ENCODE measurements at regions not wholly inside any gene's neighbourhood (a gene's known extent, or its start where the extent isn't known, plus 50 kb on each side); places are given as distances from the start of the nearest gene placed in this dataset.
A peak's percentile ranks its signal among the peaks of the same experiment; 100 is the strongest.
"Not testable (repeated sequence)": the region's sequence is repeated elsewhere in the genome, so short reads cannot be mapped to it uniquely, and the experiment has no call there.

DNA sequence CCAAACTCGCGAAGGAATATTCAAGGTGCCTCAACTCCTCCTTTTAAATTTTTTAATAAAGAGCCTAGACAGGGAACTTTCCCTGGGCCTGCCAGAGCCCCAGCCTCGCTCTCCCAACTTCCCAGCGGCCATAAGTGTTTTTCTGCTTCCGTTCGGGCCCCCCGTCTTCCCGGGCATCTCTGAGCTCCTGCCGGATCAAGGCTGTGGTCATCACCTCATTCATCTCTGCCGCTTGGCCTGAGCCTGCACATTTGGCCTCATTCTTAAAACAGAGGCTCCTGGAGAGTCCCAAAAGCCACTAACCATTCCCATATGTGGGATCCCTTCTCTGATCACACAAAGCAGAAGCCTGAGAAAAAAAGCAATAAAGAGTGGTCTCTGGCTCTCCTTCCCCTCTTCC lies 969.1 kb upstream of the DEFB115 start:
- intact Hi-C loops (cut with micrococcal nuclease) = no loop called here
- no peak overlapping the region for H3K4me3 ChIP-seq
- no peaks in the 10 kb centered on the region for H3K9me3 ChIP-seq (replicated peaks)
- peaks cover 30% of the 10 kb centered on the region for H3K27me3 ChIP-seq (ENCODE audit: low read depth)
- H3K4me1 ChIP-seq = peaks cover 13% of the 10 kb centered on the region
- no peak overlapping the region for H3K27ac ChIP-seq (replicated peaks)
- no peak for DNase-seq
- H3K36me3 ChIP-seq = no peaks in the 10 kb centered on the region
- TF ChIP-seq, protein P1, sequence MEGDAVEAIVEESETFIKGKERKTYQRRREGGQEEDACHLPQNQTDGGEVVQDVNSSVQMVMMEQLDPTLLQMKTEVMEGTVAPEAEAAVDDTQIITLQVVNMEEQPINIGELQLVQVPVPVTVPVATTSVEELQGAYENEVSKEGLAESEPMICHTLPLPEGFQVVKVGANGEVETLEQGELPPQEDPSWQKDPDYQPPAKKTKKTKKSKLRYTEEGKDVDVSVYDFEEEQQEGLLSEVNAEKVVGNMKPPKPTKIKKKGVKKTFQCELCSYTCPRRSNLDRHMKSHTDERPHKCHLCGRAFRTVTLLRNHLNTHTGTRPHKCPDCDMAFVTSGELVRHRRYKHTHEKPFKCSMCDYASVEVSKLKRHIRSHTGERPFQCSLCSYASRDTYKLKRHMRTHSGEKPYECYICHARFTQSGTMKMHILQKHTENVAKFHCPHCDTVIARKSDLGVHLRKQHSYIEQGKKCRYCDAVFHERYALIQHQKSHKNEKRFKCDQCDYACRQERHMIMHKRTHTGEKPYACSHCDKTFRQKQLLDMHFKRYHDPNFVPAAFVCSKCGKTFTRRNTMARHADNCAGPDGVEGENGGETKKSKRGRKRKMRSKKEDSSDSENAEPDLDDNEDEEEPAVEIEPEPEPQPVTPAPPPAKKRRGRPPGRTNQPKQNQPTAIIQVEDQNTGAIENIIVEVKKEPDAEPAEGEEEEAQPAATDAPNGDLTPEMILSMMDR (IDR thresholded peaks at IDR 0.05; ENCODE audit: borderline replicate concordance) = no peak

DNA sequence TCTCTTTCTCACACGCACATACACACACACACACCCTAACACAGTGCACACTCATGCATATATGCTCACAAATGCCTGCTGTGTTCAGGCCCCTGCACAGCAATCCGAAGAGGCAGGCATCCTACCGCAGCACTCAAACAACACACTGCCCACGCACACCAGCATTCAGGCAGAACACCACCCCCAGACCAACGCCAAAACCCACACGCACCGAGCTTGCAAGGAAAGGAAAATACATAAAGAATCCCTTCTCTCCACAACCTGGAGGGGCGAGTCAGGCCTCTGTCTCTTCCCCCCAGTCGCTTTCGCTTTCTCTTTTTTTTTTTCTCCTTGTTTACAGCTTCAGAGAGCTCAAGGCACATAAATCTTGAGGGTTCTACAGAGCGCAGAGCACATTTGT lies 968.4 kb upstream of the DEFB115 start:
- DNase-seq; intact Hi-C loops (cut with micrococcal nuclease); H3K9me3 ChIP-seq (replicated peaks); H3K36me3 ChIP-seq; H3K4me1 ChIP-seq: not testable (repeated sequence)
- Histone ChIP-seq H3K4me3 (peak overlapping the region; percentile 54), H3K27ac (replicated peaks) (peak overlapping the region; percentile 56), H3K27me3 (ENCODE audit: low read depth) (peaks cover 27% of the 10 kb centered on the region)

DNA sequence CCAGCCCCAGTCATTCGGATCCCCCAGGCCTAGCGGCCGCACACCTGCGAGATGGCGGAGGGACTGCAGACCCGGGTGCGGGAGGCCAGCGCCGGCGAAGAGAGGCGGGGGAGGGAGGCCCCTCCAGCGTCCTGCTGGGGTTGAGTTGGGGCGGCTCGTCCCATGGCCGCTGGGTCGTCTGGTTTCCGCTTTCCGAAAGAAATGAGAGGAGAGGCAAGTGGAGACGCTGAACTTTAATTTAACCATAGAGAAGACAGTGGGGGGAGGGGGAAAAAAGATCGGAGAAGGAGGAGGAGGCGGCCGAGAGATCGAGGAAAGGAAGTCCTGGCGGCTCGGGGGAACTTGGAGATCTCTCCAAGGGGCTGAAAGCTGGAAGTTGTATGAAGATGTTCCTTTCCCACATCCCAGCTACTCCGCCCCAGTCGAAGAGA lies 967.7 kb upstream of the DEFB115 start:
- H3K4me1 ChIP-seq; intact Hi-C loops (cut with micrococcal nuclease); DNase-seq; H3K36me3 ChIP-seq; H3K9me3 ChIP-seq (replicated peaks): not testable (repeated sequence)
- peak overlapping the region; percentile 56 for H3K27ac ChIP-seq (replicated peaks)
- peak overlapping the region; percentile 54 for H3K4me3 ChIP-seq
- H3K27me3 ChIP-seq (ENCODE audit: low read depth) = peaks cover 27% of the 10 kb centered on the region

- peak; percentile 32 for DNase-seq
- H3K4me1 ChIP-seq; intact Hi-C loops (cut with micrococcal nuclease); H3K9me3 ChIP-seq (replicated peaks); H3K36me3 ChIP-seq: not testable (repeated sequence)
- peaks cover 34% of the 10 kb centered on the region for H3K27me3 ChIP-seq (ENCODE audit: low read depth)
- H3K4me3 ChIP-seq = peak overlapping the region; percentile 54
- H3K27ac ChIP-seq (replicated peaks) = peak overlapping the region; percentile 56
Observed at GRCh38 chr20:30290361-30291063, 967.0 kb upstream of the DEFB115 start.

DNA sequence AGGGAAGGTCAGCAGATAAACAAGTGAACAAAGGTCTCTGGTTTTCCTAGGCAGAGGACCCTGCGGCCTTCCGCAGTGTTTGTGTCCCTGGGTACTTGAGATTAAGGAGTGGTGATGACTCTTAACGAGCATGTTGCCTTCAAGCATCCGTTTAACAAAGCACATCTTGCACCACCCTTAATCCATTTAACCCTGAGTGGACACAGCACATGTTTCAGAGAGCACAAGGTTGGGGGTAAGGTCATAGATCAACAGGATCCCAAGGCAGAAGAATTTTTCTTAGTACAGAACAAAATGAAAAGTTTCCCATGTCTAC lies 966.4 kb upstream of the DEFB115 start:
- H3K4me1 ChIP-seq; H3K9me3 ChIP-seq (replicated peaks); H3K27ac ChIP-seq (replicated peaks); intact Hi-C loops (cut with micrococcal nuclease); H3K4me3 ChIP-seq; DNase-seq; H3K36me3 ChIP-seq: not testable (repeated sequence)
- H3K27me3 ChIP-seq (ENCODE audit: low read depth) = peaks cover 36% of the 10 kb centered on the region

GRCh38 chr20:30291686-30292085 lies 965.8 kb upstream of the DEFB115 start:
- intact Hi-C loops (cut with micrococcal nuclease); H3K36me3 ChIP-seq; DNase-seq; H3K4me1 ChIP-seq; H3K9me3 ChIP-seq (replicated peaks); H3K27ac ChIP-seq (replicated peaks); H3K4me3 ChIP-seq: not testable (repeated sequence)
- H3K27me3 ChIP-seq (ENCODE audit: low read depth) = peaks cover 40% of the 10 kb centered on the region

DNA sequence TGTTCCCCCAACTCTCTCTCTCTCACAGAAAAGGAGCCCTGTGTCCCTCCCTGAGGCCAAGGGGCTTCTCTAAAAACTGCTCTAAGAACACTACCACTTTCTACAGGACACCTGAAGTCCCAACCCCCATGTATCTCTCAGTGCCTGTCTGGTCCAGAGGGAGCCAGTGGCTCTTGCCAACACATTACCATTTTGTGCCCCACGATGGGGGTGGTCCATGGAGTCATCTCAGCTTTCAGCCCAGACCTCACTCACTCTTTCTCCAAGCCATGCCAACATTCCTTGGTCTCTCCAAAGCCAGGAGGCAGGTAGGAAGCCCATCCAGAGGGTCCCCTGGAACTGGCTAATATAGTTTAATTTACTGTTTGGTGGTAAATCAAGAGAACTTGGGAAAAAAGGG lies 962.1 kb upstream of the DEFB115 start:
- intact Hi-C loops (cut with micrococcal nuclease); H3K4me1 ChIP-seq; H3K36me3 ChIP-seq; H3K9me3 ChIP-seq (replicated peaks); DNase-seq; H3K4me3 ChIP-seq; H3K27ac ChIP-seq (replicated peaks): not testable (repeated sequence)
- peaks cover 68% of the 10 kb centered on the region for H3K27me3 ChIP-seq (ENCODE audit: low read depth)

GRCh38 chr20:30295967-30296366 lies 961.5 kb upstream of the DEFB115 start:
- intact Hi-C loops (cut with micrococcal nuclease); DNase-seq; H3K9me3 ChIP-seq (replicated peaks); H3K4me1 ChIP-seq; H3K27ac ChIP-seq (replicated peaks); H3K4me3 ChIP-seq; H3K36me3 ChIP-seq: not testable (repeated sequence)
- peaks cover 69% of the 10 kb centered on the region for H3K27me3 ChIP-seq (ENCODE audit: low read depth)

GRCh38 chr20:30297878-30298595 lies 959.4 kb upstream of the DEFB115 start:
- H3K4me3 ChIP-seq; H3K4me1 ChIP-seq; H3K27ac ChIP-seq (replicated peaks); intact Hi-C loops (cut with micrococcal nuclease); DNase-seq; H3K36me3 ChIP-seq; H3K9me3 ChIP-seq (replicated peaks): not testable (repeated sequence)
- H3K27me3 ChIP-seq (ENCODE audit: low read depth) = peaks cover 67% of the 10 kb centered on the region

- H3K4me3 ChIP-seq = peak overlapping the region; percentile 30
- intact Hi-C loops (cut with micrococcal nuclease); H3K27ac ChIP-seq (replicated peaks); DNase-seq; H3K36me3 ChIP-seq; H3K9me3 ChIP-seq (replicated peaks); H3K4me1 ChIP-seq: not testable (repeated sequence)
- peaks cover 51% of the 10 kb centered on the region for H3K27me3 ChIP-seq (ENCODE audit: low read depth)
Observed at GRCh38 chr20:30300220-30300642, 957.2 kb upstream of the DEFB115 start.

DNA sequence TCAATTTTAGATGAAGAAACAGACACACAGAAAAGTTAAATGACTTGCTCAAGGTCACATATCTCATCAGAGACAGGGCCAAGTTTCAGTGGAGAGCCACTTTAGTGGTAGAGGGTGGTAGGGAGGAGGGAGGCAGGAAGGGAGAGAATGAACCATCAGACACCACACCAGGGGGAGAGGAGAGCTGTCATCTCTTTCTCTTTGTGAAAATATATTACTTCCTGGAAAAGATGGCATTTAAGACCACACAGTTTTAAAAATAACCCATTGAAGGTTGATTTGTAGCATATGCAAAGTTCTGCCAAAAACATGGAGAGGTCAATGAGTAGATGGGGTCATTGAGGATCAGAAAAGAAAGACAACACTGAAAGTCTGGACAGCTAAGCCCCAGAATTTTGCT lies 954.7 kb upstream of the DEFB115 start:
- H3K27ac ChIP-seq (replicated peaks); H3K4me3 ChIP-seq; H3K4me1 ChIP-seq; H3K9me3 ChIP-seq (replicated peaks); H3K36me3 ChIP-seq; intact Hi-C loops (cut with micrococcal nuclease); DNase-seq: not testable (repeated sequence)
- H3K27me3 ChIP-seq (ENCODE audit: low read depth) = peaks cover 29% of the 10 kb centered on the region

GRCh38 chr20:30309938-30310337 lies 947.5 kb upstream of the DEFB115 start:
- intact Hi-C loops (cut with micrococcal nuclease); H3K9me3 ChIP-seq (replicated peaks); H3K4me1 ChIP-seq; DNase-seq; H3K27ac ChIP-seq (replicated peaks); H3K27me3 ChIP-seq (ENCODE audit: low read depth); H3K36me3 ChIP-seq; H3K4me3 ChIP-seq: not testable (repeated sequence)

DNA sequence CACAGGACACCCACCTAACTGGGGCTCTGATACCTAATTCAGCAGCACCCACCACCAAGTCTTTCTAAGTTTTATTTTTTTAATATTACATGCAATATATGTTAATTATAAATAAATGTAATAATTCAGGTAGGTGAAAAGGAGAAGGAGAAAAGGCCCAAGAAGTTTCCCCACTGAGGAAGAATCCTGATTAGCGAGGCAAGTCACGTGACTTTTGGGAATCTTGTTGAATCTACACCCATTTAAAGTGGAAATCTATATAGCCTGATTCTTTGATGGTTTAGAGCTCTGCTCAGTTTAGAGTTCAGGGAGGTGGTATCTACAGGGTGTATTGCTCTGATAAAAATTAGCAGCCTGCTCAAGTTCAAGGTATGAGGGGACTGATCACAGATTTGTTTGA lies 947.1 kb upstream of the DEFB115 start:
- H3K4me3 ChIP-seq; intact Hi-C loops (cut with micrococcal nuclease); DNase-seq; H3K27ac ChIP-seq (replicated peaks); H3K4me1 ChIP-seq; H3K9me3 ChIP-seq (replicated peaks); H3K27me3 ChIP-seq (ENCODE audit: low read depth); H3K36me3 ChIP-seq: not testable (repeated sequence)
